K562 (cell line): ENCODE measurements at regions not wholly inside any gene's neighbourhood (a gene's known extent, or its start where the extent isn't known, plus 50 kb on each side); places are given as distances from the start of the nearest gene placed in this dataset.

Experiments used
- CBX3 ChIP-seq, 2 experiments: IDR thresholded peaks; 1 replicate in 1 of 2; 2 replicates in 1 of 2; pipeline ENCODE4 v1.6.1; 2012; ENCODE audit warnings: inconsistent platforms in 2 of 2, low read length in 2 of 2, borderline replicate concordance in 1 of 2, control low read depth in 1 of 2
- ETV1 ChIP-seq: fragments of 450-650 bp; conservative IDR thresholded peaks from 2 replicates; pipeline ENCODE4 v1.6.1; 2016; ENCODE audit warnings: missing genetic modification characterization, control low read depth, low read depth, missing compliant biosample characterization
- FOXK2 ChIP-seq, 2 experiments: fragments of 450-650 bp; IDR thresholded peaks in 1 of 2; conservative IDR thresholded peaks in 1 of 2; 2 replicates each; pipeline ENCODE4 v1.6.1; 2016; ENCODE audit warnings: low read depth in 2 of 2, mild to moderate bottlenecking in 1 of 2
- GABPB2 ChIP-seq: fragments of 250-450 bp; sonication (Bioruptor Pico); conservative IDR thresholded peaks from 2 replicates; pipeline ENCODE4 v1.5.1; 2021; ENCODE audit warnings: mild to moderate bottlenecking
- HDAC3 ChIP-seq: fragments of 450-650 bp; IDR thresholded peaks from 2 replicates; pipeline ENCODE4 v1.6.1; 2018; ENCODE audit warnings: borderline replicate concordance, mild to moderate bottlenecking, moderate library complexity; ENCODE audit not compliant: partially characterized antibody
- MEF2D ChIP-seq: conservative IDR thresholded peaks from 2 replicates; pipeline ENCODE4 v1.6.1; 2016; ENCODE audit warnings: low read depth, missing genetic modification characterization, missing compliant biosample characterization
- NR2F6 ChIP-seq: fragments of 450-650 bp; formaldehyde crosslinking; IDR thresholded peaks from 2 replicates; pipeline ENCODE4 v1.4.0; 2020; ENCODE audit warnings: mild to moderate bottlenecking
- SRSF9 ChIP-seq: fragments of 200-400 bp; formaldehyde crosslinking; IDR thresholded peaks from 2 replicates; pipeline ENCODE4 v1.6.1; 2017; ENCODE audit warnings: low read depth, low read length, borderline replicate concordance
- YBX1 ChIP-seq: fragments of 450-650 bp; IDR thresholded peaks from 2 replicates; pipeline ENCODE4 v1.7.1; 2016; ENCODE audit warnings: mild to moderate bottlenecking
- ZNF165 ChIP-seq: fragments of 250-450 bp; sonication (Bioruptor Pico); IDR thresholded peaks from 2 replicates; pipeline ENCODE4 v1.4.0; 2020; ENCODE audit warnings: borderline replicate concordance
- ZNF282 ChIP-seq: sonication (generic); formaldehyde crosslinking; IDR thresholded peaks from 2 replicates; pipeline ENCODE4 v1.8.1; 2023; ENCODE audit warnings: missing genetic modification reagents
- TF ChIP-seq, protein P1 (sequence below), 2 experiments: fragments of 450-650 bp in 1 of 2; sonication (generic) in 1 of 2; formaldehyde crosslinking; conservative IDR thresholded peaks; 2 replicates each; pipeline versions ENCODE4 v1.4.0 to v1.8.1; 2020 to 2022; ENCODE audit warnings: mild to moderate bottlenecking in 1 of 2, missing genetic modification reagents in 1 of 2
- TF ChIP-seq, protein P2 (sequence below): sonication (generic); formaldehyde crosslinking; IDR thresholded peaks from 2 replicates; pipeline ENCODE4 v1.8.0; 2022; ENCODE audit warnings: missing genetic modification reagents, mild to moderate bottlenecking, moderate library complexity, borderline replicate concordance
- TF ChIP-seq, protein P3 (sequence below), 3 experiments: fragments of 200-800 bp in 1 of 3; fragments of 250-450 bp in 1 of 3; fragments of 450-650 bp in 1 of 3; sonication (Bioruptor Pico) in 1 of 3; sonication (Bioruptor generic) in 1 of 3; formaldehyde crosslinking in 1 of 3; IDR thresholded peaks; 2 replicates each; pipeline versions ENCODE4 v1.6.1 to v1.8.0; 2016 to 2022; ENCODE audit warnings: mild to moderate bottlenecking in 2 of 3, missing genetic modification characterization in 2 of 3, missing compliant biosample characterization in 1 of 3, moderate library complexity in 1 of 3

DNA sequence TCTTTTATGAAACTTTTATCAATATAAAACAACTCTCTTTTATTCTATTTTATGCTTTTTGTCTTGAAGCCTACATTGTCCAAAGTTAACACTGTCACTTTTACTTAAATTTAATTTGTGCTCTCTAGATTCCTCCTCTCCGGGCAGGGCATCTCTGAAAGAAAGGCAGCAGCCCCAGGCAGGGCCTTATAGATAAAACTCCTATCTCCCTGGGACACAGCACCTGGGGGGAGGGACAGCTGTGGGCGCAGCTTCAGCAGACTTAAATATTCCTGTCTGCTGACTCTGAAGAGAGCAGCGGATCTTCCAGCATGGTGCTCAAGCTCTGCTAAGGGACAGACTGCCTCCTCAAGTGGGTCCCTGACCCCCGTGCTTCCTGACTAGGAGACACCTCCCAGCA lies 447.7 kb upstream of the FANCL start (continued):
- TF ChIP-seq, protein P1, sequence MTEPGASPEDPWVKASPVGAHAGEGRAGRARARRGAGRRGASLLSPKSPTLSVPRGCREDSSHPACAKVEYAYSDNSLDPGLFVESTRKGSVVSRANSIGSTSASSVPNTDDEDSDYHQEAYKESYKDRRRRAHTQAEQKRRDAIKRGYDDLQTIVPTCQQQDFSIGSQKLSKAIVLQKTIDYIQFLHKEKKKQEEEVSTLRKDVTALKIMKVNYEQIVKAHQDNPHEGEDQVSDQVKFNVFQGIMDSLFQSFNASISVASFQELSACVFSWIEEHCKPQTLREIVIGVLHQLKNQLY (CRISPR knock-in tag; conservative IDR thresholded peaks at IDR 0.05), result no peak
- TF ChIP-seq CBX3 (IDR thresholded peaks at IDR 0.05; ENCODE audit: borderline replicate concordance in 1 of 2, low read length in 2 of 2), result peak in 1 of 2 experiments; percentile 70; a peak in 1 of 3 replicates
- no peak for TF ChIP-seq YBX1
- TF ChIP-seq SRSF9, result no peak
- no peak for TF ChIP-seq GABPB2
- no peak for TF ChIP-seq ZNF282 (CRISPR knock-in tag)
- TF ChIP-seq, protein P2, sequence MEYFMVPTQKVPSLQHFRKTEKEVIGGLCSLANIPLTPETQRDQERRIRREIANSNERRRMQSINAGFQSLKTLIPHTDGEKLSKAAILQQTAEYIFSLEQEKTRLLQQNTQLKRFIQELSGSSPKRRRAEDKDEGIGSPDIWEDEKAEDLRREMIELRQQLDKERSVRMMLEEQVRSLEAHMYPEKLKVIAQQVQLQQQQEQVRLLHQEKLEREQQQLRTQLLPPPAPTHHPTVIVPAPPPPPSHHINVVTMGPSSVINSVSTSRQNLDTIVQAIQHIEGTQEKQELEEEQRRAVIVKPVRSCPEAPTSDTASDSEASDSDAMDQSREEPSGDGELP (CRISPR knock-in tag), result peak; percentile 65
- TF ChIP-seq ZNF165 (CRISPR knock-in tag), result no peak
- no peak for TF ChIP-seq FOXK2 (conservative IDR thresholded peaks at IDR 0.05 in 1 of 2, IDR thresholded peaks at IDR 0.05 in 1 of 2; ENCODE audit: low read depth in 2 of 2)
- no peak for TF ChIP-seq ETV1 (tag)
- TF ChIP-seq MEF2D (tag), result no peak
- TF ChIP-seq NR2F6 (CRISPR knock-in tag), result no peak
- TF ChIP-seq, protein P3, sequence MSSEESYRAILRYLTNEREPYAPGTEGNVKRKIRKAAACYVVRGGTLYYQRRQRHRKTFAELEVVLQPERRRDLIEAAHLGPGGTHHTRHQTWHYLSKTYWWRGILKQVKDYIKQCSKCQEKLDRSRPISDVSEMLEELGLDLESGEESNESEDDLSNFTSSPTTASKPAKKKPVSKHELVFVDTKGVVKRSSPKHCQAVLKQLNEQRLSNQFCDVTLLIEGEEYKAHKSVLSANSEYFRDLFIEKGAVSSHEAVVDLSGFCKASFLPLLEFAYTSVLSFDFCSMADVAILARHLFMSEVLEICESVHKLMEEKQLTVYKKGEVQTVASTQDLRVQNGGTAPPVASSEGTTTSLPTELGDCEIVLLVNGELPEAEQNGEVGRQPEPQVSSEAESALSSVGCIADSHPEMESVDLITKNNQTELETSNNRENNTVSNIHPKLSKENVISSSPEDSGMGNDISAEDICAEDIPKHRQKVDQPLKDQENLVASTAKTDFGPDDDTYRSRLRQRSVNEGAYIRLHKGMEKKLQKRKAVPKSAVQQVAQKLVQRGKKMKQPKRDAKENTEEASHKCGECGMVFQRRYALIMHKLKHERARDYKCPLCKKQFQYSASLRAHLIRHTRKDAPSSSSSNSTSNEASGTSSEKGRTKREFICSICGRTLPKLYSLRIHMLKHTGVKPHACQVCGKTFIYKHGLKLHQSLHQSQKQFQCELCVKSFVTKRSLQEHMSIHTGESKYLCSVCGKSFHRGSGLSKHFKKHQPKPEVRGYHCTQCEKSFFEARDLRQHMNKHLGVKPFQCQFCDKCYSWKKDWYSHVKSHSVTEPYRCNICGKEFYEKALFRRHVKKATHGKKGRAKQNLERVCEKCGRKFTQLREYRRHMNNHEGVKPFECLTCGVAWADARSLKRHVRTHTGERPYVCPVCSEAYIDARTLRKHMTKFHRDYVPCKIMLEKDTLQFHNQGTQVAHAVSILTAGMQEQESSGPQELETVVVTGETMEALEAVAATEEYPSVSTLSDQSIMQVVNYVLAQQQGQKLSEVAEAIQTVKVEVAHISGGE (CRISPR knock-in tag; IDR thresholded peaks at IDR 0.05), result peak in 1 of 3 experiments; percentile 45; a peak in 1 of 6 replicates
- TF ChIP-seq HDAC3, result no peak
